BE2C (cell line): ENCODE measurements at regions not wholly inside any gene's neighbourhood (a gene's known extent, or its start where the extent isn't known, plus 50 kb on each side); places are given as distances from the start of the nearest gene placed in this dataset.
"Not testable (repeated sequence)": the region's sequence is repeated elsewhere in the genome, so short reads cannot be mapped to it uniquely, and the experiment has no call there.

Source experiments
- DNase-seq: peaks from one replicate; pipeline ENCODE4 v3.0.0-alpha.2; 2020
- H3K27me3 ChIP-seq: fragments of 250-450 bp; sonication (Bioruptor Pico); 2 replicates; pipeline ENCODE4 v1.5.1; 2020; ENCODE audit warnings: mild to moderate bottlenecking
- H3K36me3 ChIP-seq: fragments of 250-450 bp; sonication (Bioruptor Pico); 2 replicates; pipeline ENCODE4 v1.5.1; 2020; ENCODE audit warnings: mild to moderate bottlenecking
- H3K4me1 ChIP-seq: fragments of 250-450 bp; sonication (Bioruptor Pico); 2 replicates; pipeline ENCODE4 v1.5.1; 2020
- H3K4me3 ChIP-seq: 2 replicates; pipeline ENCODE4 v1.5.1; 2011; ENCODE audit warnings: low read depth, low read length
- H3K9me3 ChIP-seq: fragments of 250-450 bp; sonication (Bioruptor Pico); 2 replicates; pipeline ENCODE4 v1.5.1; 2020
- CTCF ChIP-seq: IDR thresholded peaks from 2 replicates; pipeline ENCODE4 v1.5.1; 2012; ENCODE audit warnings: mild to moderate bottlenecking, low read depth, low read length

DNA sequence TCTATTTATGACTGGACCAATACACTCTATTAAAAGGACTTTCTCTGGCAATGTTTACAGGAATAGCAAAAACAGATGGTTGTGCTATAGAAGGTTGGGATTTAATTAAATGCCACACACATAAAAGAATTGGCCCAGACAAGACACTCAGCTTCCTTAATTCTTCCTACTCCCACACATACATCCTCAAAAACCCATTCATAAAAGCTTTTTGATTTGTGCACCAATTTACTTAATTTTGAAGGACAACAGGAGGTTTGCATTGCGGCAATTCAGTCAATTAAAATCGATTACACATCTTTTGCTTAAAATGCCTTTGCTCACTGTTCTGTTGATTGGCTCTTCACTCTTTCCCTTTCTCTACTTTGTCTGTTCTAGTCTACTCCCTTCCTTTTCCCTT is 317.1 kb downstream of the CBLL2 start:
- Histone ChIP-seq H3K4me3 (no peak overlapping the region), H3K27me3 (no peaks in the 10 kb centered on the region), H3K4me1 (no peaks in the 10 kb centered on the region), H3K36me3 (no peaks in the 10 kb centered on the region), H3K9me3 (no peaks in the 10 kb centered on the region)
- DNase-seq: no peak
- TF ChIP-seq CTCF: no peak

- Histone ChIP-seq H3K4me1 (no peaks in the 10 kb centered on the region), H3K4me3 (no peak overlapping the region), H3K27me3 (no peaks in the 10 kb centered on the region), H3K9me3 (no peaks in the 10 kb centered on the region), H3K36me3 (no peaks in the 10 kb centered on the region)
- no peak for TF ChIP-seq CTCF
- DNase-seq: no peak
Measured at GRCh38 chrX:22594766-22595165, 322.1 kb downstream of the CBLL2 start.

- Histone ChIP-seq H3K4me3 (no peak overlapping the region), H3K9me3 (no peaks in the 10 kb centered on the region), H3K36me3 (no peaks in the 10 kb centered on the region), H3K4me1 (no peaks in the 10 kb centered on the region), H3K27me3 (no peaks in the 10 kb centered on the region)
- no peak for DNase-seq
- TF ChIP-seq CTCF: no peak
Measured at GRCh38 chrX:22603060-22603459, 330.3 kb downstream of the CBLL2 start.

GRCh38 chrX:22609452-22609851 is 336.7 kb downstream of the CBLL2 start:
- H3K4me3 ChIP-seq, DNase-seq: not testable (repeated sequence)

GRCh38 chrX:22616867-22617266 is 344.2 kb downstream of the CBLL2 start:
- no peak overlapping the region for H3K4me3 ChIP-seq
- no peak for TF ChIP-seq CTCF
- no peaks in the 10 kb centered on the region for H3K4me1 ChIP-seq
- DNase-seq: no peak
- no peaks in the 10 kb centered on the region for H3K36me3 ChIP-seq
- H3K9me3 ChIP-seq: no peaks in the 10 kb centered on the region
- H3K27me3 ChIP-seq: no peaks in the 10 kb centered on the region

More at GRCh38 chrX:22609452-22609851, 336.7 kb downstream of the CBLL2 start:
- not testable (repeated sequence) for H3K4me1 ChIP-seq, H3K9me3 ChIP-seq, H3K36me3 ChIP-seq, H3K27me3 ChIP-seq

- H3K9me3 ChIP-seq: no peaks in the 10 kb centered on the region
- TF ChIP-seq CTCF: no peak
Measured at GRCh38 chrX:22627576-22627975, 354.9 kb downstream of the CBLL2 start.

DNA sequence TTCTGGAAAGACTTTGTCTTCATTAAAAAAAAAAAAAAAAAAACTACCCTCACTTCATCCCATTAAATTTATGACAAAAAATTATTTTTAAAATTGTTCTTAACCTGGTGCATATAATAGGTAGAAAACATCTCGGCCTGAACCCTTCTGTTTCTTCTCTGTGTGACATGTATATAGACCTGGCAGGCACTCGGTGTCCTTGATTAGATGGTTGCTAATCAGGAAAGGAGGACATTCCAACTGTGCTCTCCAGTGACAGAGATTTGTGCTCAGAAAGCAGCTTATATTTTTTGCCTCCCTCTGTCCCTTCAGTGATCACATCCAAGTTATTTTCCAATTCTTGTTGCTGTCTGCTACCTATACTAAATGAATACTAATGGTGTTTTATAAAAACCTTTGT is 355.6 kb downstream of the CBLL2 start:
- Histone ChIP-seq H3K9me3 (no peaks in the 10 kb centered on the region), H3K36me3 (no peaks in the 10 kb centered on the region), H3K4me3 (no peak overlapping the region), H3K4me1 (peaks cover 3% of the 10 kb centered on the region), H3K27me3 (0 out of 2 replicates have a peak, but pooled peaks cover 3% of the 10 kb centered on the region)
- no peak for DNase-seq
- TF ChIP-seq CTCF: no peak

More at GRCh38 chrX:22627576-22627975, 354.9 kb downstream of the CBLL2 start:
- no peak for DNase-seq
- no peak overlapping the region for H3K4me3 ChIP-seq
- H3K27me3 ChIP-seq: 0 out of 2 replicates have a peak, but pooled peaks cover 3% of the 10 kb centered on the region
- H3K36me3 ChIP-seq: no peaks in the 10 kb centered on the region
- H3K4me1 ChIP-seq: peaks cover 3% of the 10 kb centered on the region
